HTR-8/SVneo (cell line): ENCODE measurements at regions not wholly inside any gene's neighbourhood (a gene's known extent, or its start where the extent isn't known, plus 50 kb on each side); places are given as distances from the start of the nearest gene placed in this dataset.
A peak's percentile ranks its signal among the peaks of the same experiment; 100 is the strongest.
"Not testable (repeated sequence)": the region's sequence is repeated elsewhere in the genome, so short reads cannot be mapped to it uniquely, and the experiment has no call there.

Experiments
- DNase-seq: peaks from one replicate; pipeline ENCODE4 v3.0.0; 2011; ENCODE audit warnings: low spot score, mixed read lengths; ENCODE audit not compliant: insufficient read length
- FAIRE-seq: peaks from 2 replicates; lab custom pipeline; 2011; peaks lifted over from hg19 to GRCh38; lab: Jason Lieb, UNC

GRCh38 chr7:9919-10318 lies 182.5 kb upstream of the FAM20C start:
- FAIRE-seq, DNase-seq: not testable (repeated sequence)

GRCh38 chr7:32565-33280 lies 159.6 kb upstream of the FAM20C start:
- not testable (repeated sequence) for DNase-seq, FAIRE-seq

GRCh38 chr7:35121-35541 lies 157.2 kb upstream of the FAM20C start:
- DNase-seq, FAIRE-seq: not testable (repeated sequence)

GRCh38 chr7:36539-36938 lies 155.8 kb upstream of the FAM20C start:
- not testable (repeated sequence) for DNase-seq, FAIRE-seq

GRCh38 chr7:37656-38055 lies 154.7 kb upstream of the FAM20C start:
- DNase-seq, FAIRE-seq: not testable (repeated sequence)

GRCh38 chr7:38444-38843 lies 153.9 kb upstream of the FAM20C start:
- FAIRE-seq, DNase-seq: not testable (repeated sequence)

- not testable (repeated sequence) for FAIRE-seq, DNase-seq
These were observed 152.2 kb upstream of the FAM20C start for GRCh38 chr7:39984-40740.

GRCh38 chr7:40799-41750 lies 151.3 kb upstream of the FAM20C start:
- DNase-seq (no peak), FAIRE-seq (no peak)

- FAIRE-seq (no peak), DNase-seq (no peak)
These were observed 150.3 kb upstream of the FAM20C start for GRCh38 chr7:41917-42565.

- FAIRE-seq (peak; percentile 36), DNase-seq (no peak)
These were observed 148.4 kb upstream of the FAM20C start for GRCh38 chr7:43791-44540.

- FAIRE-seq (no peak), DNase-seq (no peak)
These were observed 147.9 kb upstream of the FAM20C start for GRCh38 chr7:44541-44896.

GRCh38 chr7:45106-46090 lies 147.0 kb upstream of the FAM20C start:
- FAIRE-seq: peak; percentile 72
- no peak for DNase-seq

GRCh38 chr7:46123-46829 lies 146.1 kb upstream of the FAM20C start:
- DNase-seq (no peak), FAIRE-seq (no peak)

GRCh38 chr7:46830-47140 lies 145.6 kb upstream of the FAM20C start:
- FAIRE-seq (no peak), DNase-seq (no peak)

GRCh38 chr7:51456-52068 lies 140.8 kb upstream of the FAM20C start:
- FAIRE-seq (no peak), DNase-seq (no peak)

GRCh38 chr7:52100-52499 lies 140.3 kb upstream of the FAM20C start:
- no peak for FAIRE-seq
- DNase-seq: no peak

GRCh38 chr7:53531-53930 lies 138.8 kb upstream of the FAM20C start:
- FAIRE-seq (no peak), DNase-seq (no peak)
